RKO (cell line): ENCODE measurements at regions not wholly inside any gene's neighbourhood (a gene's known extent, or its start where the extent isn't known, plus 50 kb on each side); places are given as distances from the start of the nearest gene placed in this dataset.
"Not testable (repeated sequence)": the region's sequence is repeated elsewhere in the genome, so short reads cannot be mapped to it uniquely, and the experiment has no call there.

Experiments used
- DNase-seq: peaks from one replicate; pipeline ENCODE4 v3.0.0-alpha.2; 2016; ENCODE audit warnings: low spot score

GRCh38 chr22:22296047-22296446 is 51.5 kb downstream of the VPREB1 start:
- not testable (repeated sequence) for DNase-seq

- peak; percentile 29 for DNase-seq
Measured at GRCh38 chr22:22297159-22297793, 52.7 kb downstream of the VPREB1 start.

GRCh38 chr22:22297794-22298653 is 53.4 kb downstream of the VPREB1 start:
- DNase-seq: peak; percentile 73

- DNase-seq: not testable (repeated sequence)
Measured at GRCh38 chr22:22298654-22299009, 54.0 kb downstream of the VPREB1 start.

DNA sequence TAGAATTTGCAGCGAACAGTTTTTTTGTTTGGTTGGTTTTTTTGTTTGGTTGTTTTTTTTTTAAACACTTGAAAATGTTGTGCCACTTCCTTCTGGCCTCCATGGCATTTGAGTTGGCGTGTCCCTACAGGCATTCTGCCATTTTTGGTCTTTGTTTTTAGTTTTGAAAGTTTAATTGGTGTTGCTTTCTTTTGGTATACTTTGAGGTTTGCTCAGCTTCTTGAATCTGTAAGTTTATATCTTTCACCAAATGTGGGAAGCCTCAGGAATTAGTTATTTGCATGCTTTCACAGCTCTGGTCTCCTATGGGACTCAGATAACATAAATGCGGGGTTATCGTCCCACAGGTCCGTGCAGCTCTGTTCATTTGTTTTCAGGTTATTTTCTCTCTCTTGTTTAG is 55.9 kb downstream of the VPREB1 start:
- DNase-seq: not testable (repeated sequence)

- DNase-seq: not testable (repeated sequence)
Measured at GRCh38 chr22:22300946-22301345, 56.4 kb downstream of the VPREB1 start.

DNA sequence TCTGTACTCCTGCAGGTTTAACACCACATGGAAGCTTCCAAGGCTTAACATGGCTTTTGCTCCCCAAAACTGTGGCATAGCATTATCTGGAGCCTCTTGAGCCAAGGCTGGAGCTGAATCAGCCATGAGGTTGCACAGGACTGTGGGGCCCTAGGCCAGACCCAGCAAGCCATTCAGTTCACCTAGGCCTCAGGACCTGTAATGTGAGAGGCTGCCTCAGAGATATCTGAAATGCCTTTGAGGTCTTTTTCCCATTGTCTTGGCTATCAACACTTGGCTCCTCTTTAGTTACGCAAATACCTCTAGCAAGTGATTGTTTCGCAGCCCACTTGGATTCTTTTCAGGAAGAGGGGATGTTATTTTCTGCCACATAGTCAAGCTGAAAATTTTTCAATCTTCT is 72.0 kb downstream of the VPREB1 start:
- no peak for DNase-seq

DNA sequence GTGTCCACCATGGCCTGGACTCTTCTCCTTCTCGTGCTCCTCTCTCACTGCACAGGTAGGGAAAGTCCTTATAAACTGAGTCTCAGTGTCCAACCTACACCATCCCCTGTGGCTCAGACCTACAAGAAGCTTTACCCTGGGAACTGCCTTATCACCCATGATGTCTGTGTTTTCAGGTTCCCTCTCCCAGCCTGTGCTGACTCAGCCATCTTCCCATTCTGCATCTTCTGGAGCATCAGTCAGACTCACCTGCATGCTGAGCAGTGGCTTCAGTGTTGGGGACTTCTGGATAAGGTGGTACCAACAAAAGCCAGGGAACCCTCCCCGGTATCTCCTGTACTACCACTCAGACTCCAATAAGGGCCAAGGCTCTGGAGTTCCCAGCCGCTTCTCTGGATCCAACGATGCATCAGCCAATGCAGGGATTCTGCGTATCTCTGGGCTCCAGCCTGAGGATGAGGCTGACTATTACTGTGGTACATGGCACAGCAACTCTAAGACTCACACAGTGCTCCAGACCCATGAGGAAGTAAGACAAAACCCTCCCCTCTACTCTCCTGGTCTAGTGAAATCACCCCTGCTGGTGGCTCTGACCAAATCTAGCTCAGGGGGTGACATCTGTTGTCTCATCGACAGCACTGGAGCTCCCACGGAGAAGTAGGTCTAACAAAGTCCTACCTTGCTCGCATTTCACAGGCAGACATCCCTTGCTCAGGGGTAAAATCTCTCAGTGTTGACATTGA is 74.3 kb downstream of the VPREB1 start:
- DNase-seq: no peak

GRCh38 chr22:22321743-22322611 is 77.4 kb downstream of the VPREB1 start:
- peak; percentile 69 for DNase-seq

DNA sequence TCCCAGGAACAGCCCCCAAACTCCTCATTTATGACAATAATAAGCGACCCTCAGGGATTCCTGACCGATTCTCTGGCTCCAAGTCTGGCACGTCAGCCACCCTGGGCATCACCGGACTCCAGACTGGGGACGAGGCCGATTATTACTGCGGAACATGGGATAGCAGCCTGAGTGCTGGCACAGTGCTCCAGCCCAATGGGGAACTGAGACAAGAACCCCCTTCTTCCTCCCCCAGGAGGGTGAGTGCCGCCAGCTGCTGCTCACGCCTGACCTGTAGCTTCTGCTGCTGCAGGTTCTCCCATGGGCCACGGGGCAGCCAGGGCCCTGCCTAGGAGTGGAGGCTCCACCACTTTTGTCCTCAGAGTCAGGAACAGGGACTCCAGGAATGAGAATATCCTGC is 78.2 kb downstream of the VPREB1 start:
- no peak for DNase-seq

- no peak for DNase-seq
Measured at GRCh38 chr22:22327723-22328122, 83.1 kb downstream of the VPREB1 start.

GRCh38 chr22:22329792-22330191 is 85.2 kb downstream of the VPREB1 start:
- no peak for DNase-seq

GRCh38 chr22:22335640-22336039 is 91.1 kb downstream of the VPREB1 start:
- not testable (repeated sequence) for DNase-seq

DNA sequence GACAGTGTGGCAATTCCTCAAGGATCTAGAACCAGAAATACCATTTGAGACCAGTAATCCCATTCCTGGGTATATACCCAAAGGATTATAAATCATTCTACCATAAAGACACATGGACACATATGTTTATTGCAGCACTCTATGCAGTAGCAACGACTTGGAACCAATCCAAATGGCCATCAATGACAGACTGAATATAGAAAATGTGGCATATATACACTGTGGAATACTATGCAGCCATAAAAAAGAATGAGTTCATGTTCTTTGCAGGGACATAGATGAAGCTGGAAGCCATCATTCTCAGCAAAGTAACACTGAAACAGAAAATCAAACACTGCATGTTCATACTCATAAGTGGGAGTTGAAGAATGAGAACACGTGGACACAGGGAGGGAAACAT is 91.7 kb downstream of the VPREB1 start:
- DNase-seq: not testable (repeated sequence)

- DNase-seq: not testable (repeated sequence)
Measured at GRCh38 chr22:22338778-22339177, 94.2 kb downstream of the VPREB1 start.

DNA sequence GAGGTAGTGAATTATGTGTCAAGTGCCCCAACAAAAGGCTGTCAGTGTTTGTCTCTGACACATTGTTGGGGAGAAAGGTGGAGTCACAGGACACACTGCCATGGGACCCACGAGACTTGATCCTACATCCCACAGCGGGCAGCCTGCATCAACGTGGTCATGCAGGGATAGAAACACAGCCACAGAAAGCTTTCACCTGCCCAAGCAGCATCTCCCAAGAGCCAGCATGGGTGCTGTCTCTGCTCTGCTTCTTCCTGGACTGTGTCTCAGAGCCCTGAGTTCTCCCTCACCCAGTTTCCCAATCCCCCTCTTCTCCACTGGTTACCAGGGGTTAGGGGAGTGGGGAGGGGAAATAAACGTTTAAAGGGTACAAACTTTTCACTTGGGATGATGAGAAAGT is 97.2 kb downstream of the VPREB1 start:
- DNase-seq: no peak

- DNase-seq: no peak
Measured at GRCh38 chr22:22342697-22343580, 98.4 kb downstream of the VPREB1 start.

GRCh38 chr22:22343581-22344296 is 99.2 kb downstream of the VPREB1 start:
- DNase-seq: no peak

- DNase-seq: no peak
Measured at GRCh38 chr22:22344430-22344829, 99.8 kb downstream of the VPREB1 start.

DNA sequence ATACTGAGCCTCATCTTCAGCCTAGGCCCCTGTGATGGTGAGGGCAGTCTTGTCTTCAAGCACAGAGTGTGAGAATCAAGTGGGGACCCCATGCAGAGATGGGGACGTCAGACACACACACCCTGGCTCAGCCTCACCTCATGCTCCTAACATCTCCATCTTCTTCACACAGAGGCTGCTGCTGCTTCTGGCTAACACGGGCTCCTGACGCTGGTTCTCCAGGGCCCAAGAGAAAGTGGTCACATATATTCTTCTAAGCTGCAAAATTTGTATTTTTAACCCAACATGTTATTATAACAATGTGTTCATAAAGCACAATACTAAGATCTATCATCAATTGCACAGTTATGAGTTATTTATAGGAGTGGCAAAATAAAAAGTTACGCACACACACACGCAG is 101.2 kb downstream of the VPREB1 start:
- DNase-seq: no peak
